Vagina (tissue), 2 donors: ENCODE measurements at regions not wholly inside any gene's neighbourhood (a gene's known extent, or its start where the extent isn't known, plus 50 kb on each side); places are given as distances from the start of the nearest gene placed in this dataset.

Experiments
- DNase-seq, 2 donors: peaks; one replicate each; pipeline ENCODE4 v3.0.0-alpha.2; 2017; ENCODE audit errors: extremely low spot score in 2 of 2
- H3K27ac ChIP-seq: fragments of 200-600 bp; sonication (generic); one replicate; pipeline ENCODE4 v1.5.1; 2019
- H3K27me3 ChIP-seq: fragments of 200-600 bp; sonication (generic); one replicate; pipeline ENCODE4 v1.5.1; 2019
- H3K36me3 ChIP-seq, 2 donors: fragments of 200-600 bp; sonication (generic); one replicate each; pipeline ENCODE4 v1.5.1; 2017 to 2019
- H3K4me1 ChIP-seq: fragments of 200-600 bp; sonication (generic); one replicate; pipeline ENCODE4 v1.5.1; 2019
- H3K4me3 ChIP-seq, 2 donors: fragments of 200-600 bp; sonication (generic); 1 replicate in 1 of 2; 2 replicates in 1 of 2; pipeline ENCODE4 v1.5.1; 2016 to 2019
- H3K9me3 ChIP-seq: fragments of 200-600 bp; sonication (generic); one replicate; pipeline ENCODE4 v1.5.1; 2019
- CTCF ChIP-seq, 3 experiments: fragments of 450-650 bp in 2 of 3; fragments of 200-600 bp in 1 of 3; sonication (generic) in 1 of 3; IDR thresholded peaks; one replicate each; pipeline ENCODE4 v1.5.1; 2017 to 2019; ENCODE audit warnings: antibody characterized with exemption in 3 of 3, mild to moderate bottlenecking in 2 of 3, moderate library complexity in 2 of 3
- POLR2A ChIP-seq, 2 donors: fragments of 450-650 bp; IDR thresholded peaks; one replicate each; pipeline ENCODE4 v1.6.1; 2017; ENCODE audit warnings: antibody characterized with exemption in 2 of 2, mild to moderate bottlenecking in 2 of 2, moderate library complexity in 2 of 2
- POLR2AphosphoS5 ChIP-seq, 2 donors: sonication (generic); formaldehyde crosslinking; IDR thresholded peaks; one replicate each; pipeline ENCODE4 v1.9.0; 2017; ENCODE audit warnings: antibody characterized with exemption in 2 of 2, mild to moderate bottlenecking in 2 of 2, low read depth in 1 of 2; ENCODE audit not compliant: insufficient read depth in 1 of 2
- intact Hi-C: fragments of 100-400 bp; cut with DNase I; formaldehyde crosslinking; loops from one replicate; pipeline ENCODE4 v1.15.1; 2023

- no peaks in the 10 kb centered on the region for H3K36me3 ChIP-seq
- H3K4me1 ChIP-seq = peaks cover 19% of the 10 kb centered on the region
- DNase-seq = no peak
- no peaks in the 10 kb centered on the region for H3K9me3 ChIP-seq
- intact Hi-C loops = no loop called here
- TF ChIP-seq CTCF (IDR thresholded peaks at IDR 0.05) (no peak), POLR2AphosphoS5 (IDR thresholded peaks at IDR 0.05; ENCODE audit: insufficient read depth in 1 of 2, low read depth in 1 of 2) (no peak), POLR2A (IDR thresholded peaks at IDR 0.05) (no peak)
- H3K27me3 ChIP-seq = no peaks in the 10 kb centered on the region
- H3K4me3 ChIP-seq = no peak overlapping the region
- no peak overlapping the region for H3K27ac ChIP-seq
These were observed 184.3 kb upstream of the LINGO1 start for GRCh38 chr15:77816983-77817382.

- Histone ChIP-seq H3K36me3 (no peaks in the 10 kb centered on the region), H3K27me3 (no peaks in the 10 kb centered on the region), H3K27ac (no peak overlapping the region), H3K4me3 (no peak overlapping the region), H3K9me3 (no peaks in the 10 kb centered on the region), H3K4me1 (peaks cover 15% of the 10 kb centered on the region)
- intact Hi-C loops = no loop called here
- DNase-seq = no peak
- TF ChIP-seq CTCF (IDR thresholded peaks at IDR 0.05) (no peak), POLR2AphosphoS5 (IDR thresholded peaks at IDR 0.05; ENCODE audit: insufficient read depth in 1 of 2, low read depth in 1 of 2) (no peak), POLR2A (IDR thresholded peaks at IDR 0.05) (no peak)
These were observed 182.3 kb upstream of the LINGO1 start for GRCh38 chr15:77815015-77815414.

- H3K27me3 ChIP-seq = no peaks in the 10 kb centered on the region
- H3K9me3 ChIP-seq = no peaks in the 10 kb centered on the region
- intact Hi-C loops = no loop called here
- no peak for DNase-seq
- H3K4me3 ChIP-seq = no peak overlapping the region
- no peak overlapping the region for H3K27ac ChIP-seq
- H3K36me3 ChIP-seq = no peaks in the 10 kb centered on the region
- TF ChIP-seq POLR2A (IDR thresholded peaks at IDR 0.05) (no peak), CTCF (IDR thresholded peaks at IDR 0.05) (no peak), POLR2AphosphoS5 (IDR thresholded peaks at IDR 0.05; ENCODE audit: insufficient read depth in 1 of 2, low read depth in 1 of 2) (no peak)
- no peaks in the 10 kb centered on the region for H3K4me1 ChIP-seq
These were observed 180.0 kb upstream of the LINGO1 start for GRCh38 chr15:77812664-77813063.

- no peaks in the 10 kb centered on the region for H3K27me3 ChIP-seq
These were observed 178.6 kb upstream of the LINGO1 start for GRCh38 chr15:77811270-77811669.

GRCh38 chr15:77810130-77810571 is 177.4 kb upstream of the LINGO1 start:
- Histone ChIP-seq H3K27ac (no peak overlapping the region), H3K4me1 (no peaks in the 10 kb centered on the region), H3K4me3 (no peak overlapping the region), H3K27me3 (no peaks in the 10 kb centered on the region), H3K36me3 (no peaks in the 10 kb centered on the region), H3K9me3 (no peaks in the 10 kb centered on the region)
- TF ChIP-seq CTCF (IDR thresholded peaks at IDR 0.05) (no peak), POLR2A (IDR thresholded peaks at IDR 0.05) (no peak), POLR2AphosphoS5 (IDR thresholded peaks at IDR 0.05; ENCODE audit: insufficient read depth in 1 of 2, low read depth in 1 of 2) (no peak)
- intact Hi-C loops = no loop called here
- no peak for DNase-seq

More at GRCh38 chr15:77811270-77811669, 178.6 kb upstream of the LINGO1 start:
- no peaks in the 10 kb centered on the region for H3K4me1 ChIP-seq
- TF ChIP-seq POLR2A (IDR thresholded peaks at IDR 0.05) = no peak
- TF ChIP-seq POLR2AphosphoS5 (IDR thresholded peaks at IDR 0.05; ENCODE audit: insufficient read depth in 1 of 2, low read depth in 1 of 2) = no peak
- no peak for TF ChIP-seq CTCF (IDR thresholded peaks at IDR 0.05)
- intact Hi-C loops = no loop called here
- no peak overlapping the region for H3K4me3 ChIP-seq
- DNase-seq = no peak
- H3K9me3 ChIP-seq = no peaks in the 10 kb centered on the region
- no peaks in the 10 kb centered on the region for H3K36me3 ChIP-seq
- H3K27ac ChIP-seq = no peak overlapping the region
